ENCODE measurements at regions not wholly inside any gene's neighbourhood (a gene's known extent, or its start where the extent isn't known, plus 50 kb on each side); places are given as distances from the start of the nearest gene placed in this dataset.

DNA sequence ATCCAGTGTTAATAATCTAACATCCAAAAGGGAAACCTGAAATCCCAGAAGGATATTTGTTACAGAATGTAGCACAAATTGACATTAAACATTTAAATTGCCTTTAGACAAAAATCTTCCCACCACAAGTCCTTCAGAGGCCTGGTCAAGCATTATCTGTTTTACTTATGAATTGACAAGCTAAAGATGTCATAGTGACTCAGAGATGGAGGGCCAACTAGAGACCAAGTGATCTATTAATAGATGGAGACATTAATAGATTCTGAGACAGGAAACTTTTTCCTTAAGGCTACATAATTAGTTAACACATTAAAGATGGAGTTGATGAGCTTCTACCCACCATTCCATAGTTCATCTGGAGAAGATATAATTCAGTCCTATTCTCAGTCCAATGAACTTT, 526.2 kb downstream of the IRS1 start:
- Mint-ChIP-seq H3K27ac (ENCODE audit: unreplicated experiment) (no peak overlapping the region), H3K36me3 (ENCODE audit: low read depth, unreplicated experiment) (no peaks in the 10 kb centered on the region), H3K4me3 (ENCODE audit: unreplicated experiment) (no peak overlapping the region), H3K4me1 (ENCODE audit: unreplicated experiment) (no peaks in the 10 kb centered on the region), H3K9me3 (ENCODE audit: unreplicated experiment) (no peaks in the 10 kb centered on the region), H3K27me3 (ENCODE audit: unreplicated experiment) (no peaks in the 10 kb centered on the region)
- no peak for DNase-seq (ENCODE audit: low spot score)
- TF ChIP-seq, protein P1, sequence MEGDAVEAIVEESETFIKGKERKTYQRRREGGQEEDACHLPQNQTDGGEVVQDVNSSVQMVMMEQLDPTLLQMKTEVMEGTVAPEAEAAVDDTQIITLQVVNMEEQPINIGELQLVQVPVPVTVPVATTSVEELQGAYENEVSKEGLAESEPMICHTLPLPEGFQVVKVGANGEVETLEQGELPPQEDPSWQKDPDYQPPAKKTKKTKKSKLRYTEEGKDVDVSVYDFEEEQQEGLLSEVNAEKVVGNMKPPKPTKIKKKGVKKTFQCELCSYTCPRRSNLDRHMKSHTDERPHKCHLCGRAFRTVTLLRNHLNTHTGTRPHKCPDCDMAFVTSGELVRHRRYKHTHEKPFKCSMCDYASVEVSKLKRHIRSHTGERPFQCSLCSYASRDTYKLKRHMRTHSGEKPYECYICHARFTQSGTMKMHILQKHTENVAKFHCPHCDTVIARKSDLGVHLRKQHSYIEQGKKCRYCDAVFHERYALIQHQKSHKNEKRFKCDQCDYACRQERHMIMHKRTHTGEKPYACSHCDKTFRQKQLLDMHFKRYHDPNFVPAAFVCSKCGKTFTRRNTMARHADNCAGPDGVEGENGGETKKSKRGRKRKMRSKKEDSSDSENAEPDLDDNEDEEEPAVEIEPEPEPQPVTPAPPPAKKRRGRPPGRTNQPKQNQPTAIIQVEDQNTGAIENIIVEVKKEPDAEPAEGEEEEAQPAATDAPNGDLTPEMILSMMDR (IDR thresholded peaks at IDR 0.05; ENCODE audit: unreplicated experiment), result no peak

DNA sequence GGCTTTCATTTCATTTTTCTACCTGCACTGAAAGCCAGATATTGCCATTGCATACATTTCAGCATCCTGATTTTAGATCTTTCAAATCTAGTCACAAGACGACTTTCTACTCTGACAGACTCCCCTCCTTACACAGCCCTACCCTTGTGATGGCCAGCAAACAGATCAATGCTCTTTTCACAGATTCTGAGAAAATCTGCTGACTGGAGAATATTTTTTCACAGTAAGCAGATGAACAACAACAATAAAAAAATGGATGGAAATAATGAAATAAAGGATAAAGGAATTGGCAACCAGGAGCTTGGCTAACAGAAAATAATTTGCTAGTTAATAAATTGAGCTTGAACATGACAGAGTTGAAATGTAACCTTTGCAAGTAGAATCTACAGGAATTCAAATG, 527.2 kb downstream of the IRS1 start:
- H3K9me3 Mint-ChIP-seq (ENCODE audit: unreplicated experiment), result no peaks in the 10 kb centered on the region
- no peak overlapping the region for H3K4me3 Mint-ChIP-seq (ENCODE audit: unreplicated experiment)
- DNase-seq (ENCODE audit: low spot score), result no peak
- no peaks in the 10 kb centered on the region for H3K36me3 Mint-ChIP-seq (ENCODE audit: low read depth, unreplicated experiment)
- H3K27ac Mint-ChIP-seq (ENCODE audit: unreplicated experiment), result no peak overlapping the region
- no peaks in the 10 kb centered on the region for H3K27me3 Mint-ChIP-seq (ENCODE audit: unreplicated experiment)
- TF ChIP-seq, protein P1 (IDR thresholded peaks at IDR 0.05; ENCODE audit: unreplicated experiment), result no peak
- H3K4me1 Mint-ChIP-seq (ENCODE audit: unreplicated experiment), result no peaks in the 10 kb centered on the region

DNA sequence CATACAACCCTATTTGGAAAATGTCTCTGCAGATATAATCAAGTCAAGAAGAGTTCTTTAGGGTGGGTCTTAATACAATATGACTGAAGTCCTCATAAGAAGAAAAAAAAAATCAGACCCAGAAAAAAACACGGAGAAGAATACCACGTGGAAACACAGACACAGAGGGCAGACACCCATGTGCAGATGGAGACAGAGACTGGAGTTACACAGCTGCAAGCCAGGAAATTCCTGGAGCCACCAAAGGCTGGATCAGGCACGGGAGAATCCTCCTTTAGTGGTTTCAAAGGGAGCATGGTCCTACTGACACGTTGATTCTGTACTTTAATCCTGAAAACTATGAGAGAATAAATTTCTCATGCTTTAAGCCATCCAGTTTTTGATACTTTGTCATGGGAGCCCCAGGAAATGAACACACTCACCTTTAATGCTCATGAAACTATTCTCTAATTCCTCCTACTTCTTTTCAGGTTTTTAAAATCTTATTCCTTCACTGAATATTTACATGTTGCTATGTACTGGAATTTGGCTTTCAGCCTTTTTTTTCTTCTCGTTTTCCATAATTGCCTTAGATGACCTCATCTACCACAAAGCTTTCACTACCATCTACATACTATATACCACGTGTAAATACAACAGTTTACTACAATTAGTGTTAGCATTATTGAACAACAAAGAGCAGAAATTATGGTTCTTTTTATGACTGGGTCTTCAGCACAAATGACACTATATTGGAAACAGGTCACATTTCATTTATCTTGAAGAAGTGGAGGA, 529.1 kb downstream of the IRS1 start:
- no peak overlapping the region for H3K4me3 Mint-ChIP-seq (ENCODE audit: unreplicated experiment)
- no peaks in the 10 kb centered on the region for H3K4me1 Mint-ChIP-seq (ENCODE audit: unreplicated experiment)
- TF ChIP-seq, protein P1 (IDR thresholded peaks at IDR 0.05; ENCODE audit: unreplicated experiment), result no peak

DNA sequence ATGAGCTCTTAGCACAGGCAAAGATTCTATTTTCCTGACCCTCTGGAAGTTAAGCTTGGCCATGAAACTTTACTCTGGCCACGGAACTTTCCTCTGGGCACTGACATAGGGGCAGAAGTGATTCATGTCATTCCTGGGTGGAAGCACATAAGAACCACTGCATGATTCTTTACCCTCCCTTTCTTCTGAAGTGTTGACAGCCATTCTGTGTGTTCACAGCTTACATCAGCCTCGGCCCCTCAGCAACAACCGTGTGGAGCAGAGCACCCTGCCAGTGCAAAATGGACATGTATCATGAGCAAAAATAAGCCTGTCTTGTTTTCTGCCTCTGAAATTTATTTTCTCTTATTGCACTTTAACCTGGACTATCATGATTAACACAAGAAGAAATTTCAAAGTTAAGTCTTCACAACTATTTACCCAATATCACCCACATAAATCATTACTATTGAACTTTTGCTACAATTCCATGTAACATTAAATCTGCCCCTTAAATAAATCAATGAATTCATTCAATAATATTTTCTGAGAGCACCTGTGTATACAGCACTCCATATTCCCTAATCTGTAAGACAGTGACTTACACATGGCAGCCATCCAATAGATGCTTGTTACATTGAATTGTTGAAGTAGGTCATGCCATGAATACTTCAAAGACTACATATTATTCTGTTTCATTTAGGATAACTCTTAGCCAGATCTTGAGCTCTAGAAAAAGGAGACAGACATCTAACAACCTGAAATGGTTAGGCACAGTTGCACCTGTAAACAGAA, 531.9 kb downstream of the IRS1 start:
- Mint-ChIP-seq H3K4me1 (ENCODE audit: unreplicated experiment) (no peaks in the 10 kb centered on the region), H3K36me3 (ENCODE audit: low read depth, unreplicated experiment) (no peaks in the 10 kb centered on the region), H3K9me3 (ENCODE audit: unreplicated experiment) (no peaks in the 10 kb centered on the region), H3K27me3 (ENCODE audit: unreplicated experiment) (no peaks in the 10 kb centered on the region), H3K27ac (ENCODE audit: unreplicated experiment) (no peak overlapping the region), H3K4me3 (ENCODE audit: unreplicated experiment) (no peak overlapping the region)
- TF ChIP-seq, protein P1 (IDR thresholded peaks at IDR 0.05; ENCODE audit: unreplicated experiment), result no peak
- DNase-seq (ENCODE audit: low spot score), result no peak

More for the DNA sequence above, 529.1 kb downstream of the IRS1 start:
- H3K27ac Mint-ChIP-seq (ENCODE audit: unreplicated experiment), result no peak overlapping the region
- no peaks in the 10 kb centered on the region for H3K36me3 Mint-ChIP-seq (ENCODE audit: low read depth, unreplicated experiment)
- no peaks in the 10 kb centered on the region for H3K27me3 Mint-ChIP-seq (ENCODE audit: unreplicated experiment)
- H3K9me3 Mint-ChIP-seq (ENCODE audit: unreplicated experiment), result no peaks in the 10 kb centered on the region
- no peak for DNase-seq (ENCODE audit: low spot score)

Measured in endothelial cell (in vitro differentiated cells).